Rectal smooth muscle tissue (tissue), 1 donor: ENCODE measurements at regions not wholly inside any gene's neighbourhood (a gene's known extent, or its start where the extent isn't known, plus 50 kb on each side); places are given as distances from the start of the nearest gene placed in this dataset.

ENCODE experiments used
- H3K27ac ChIP-seq: one replicate; pipeline ENCODE4 v1.7.0; 2013; ENCODE audit warnings: low read depth, low read length, inconsistent platforms
- H3K27me3 ChIP-seq: one replicate; pipeline ENCODE4 v1.7.0; 2013; ENCODE audit warnings: low read length; ENCODE audit not compliant: control insufficient read depth, insufficient read depth
- H3K36me3 ChIP-seq: one replicate; pipeline ENCODE4 v1.7.0; 2013; ENCODE audit warnings: low read length; ENCODE audit not compliant: control insufficient read depth, insufficient read depth
- H3K4me1 ChIP-seq: one replicate; pipeline ENCODE4 v1.7.0; 2013; ENCODE audit warnings: low read length; ENCODE audit not compliant: control insufficient read depth, insufficient read depth
- H3K4me3 ChIP-seq: one replicate; pipeline ENCODE4 v1.7.0; 2013; ENCODE audit warnings: low read length
- H3K9ac ChIP-seq: one replicate; pipeline ENCODE4 v1.7.0; 2013; ENCODE audit warnings: low read length

- H3K36me3 ChIP-seq = no peaks in the 10 kb centered on the region
- no peaks in the 10 kb centered on the region for H3K27me3 ChIP-seq
- no peaks in the 10 kb centered on the region for H3K4me1 ChIP-seq
- H3K27ac ChIP-seq = no peak overlapping the region
- no peak overlapping the region for H3K9ac ChIP-seq
- no peak overlapping the region for H3K4me3 ChIP-seq
Measured at GRCh38 chr4:125489952-125490690, 175.4 kb downstream of the FAT4 start.

DNA sequence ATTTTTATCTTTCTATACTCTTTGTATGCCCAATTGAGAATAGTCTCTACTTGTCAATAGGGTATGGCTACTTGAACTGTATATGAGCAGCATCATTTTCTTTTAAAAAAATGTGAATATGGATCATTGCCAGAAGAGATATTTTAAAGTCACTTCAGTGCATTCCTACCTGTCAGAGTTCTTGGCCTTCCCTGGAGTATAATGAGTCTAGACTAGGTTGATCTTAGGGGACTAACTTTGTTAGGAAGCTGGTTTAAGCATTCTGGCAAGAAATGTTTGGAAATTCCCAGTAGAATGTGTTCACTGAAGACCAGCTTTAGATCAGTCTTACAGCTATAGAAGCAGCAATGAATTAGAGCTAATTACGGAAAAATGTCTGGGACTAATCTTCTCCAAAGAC, 178.2 kb downstream of the FAT4 start:
- no peak overlapping the region for H3K4me3 ChIP-seq
- no peaks in the 10 kb centered on the region for H3K4me1 ChIP-seq
- H3K9ac ChIP-seq = no peak overlapping the region
- H3K27ac ChIP-seq = no peak overlapping the region
- no peaks in the 10 kb centered on the region for H3K27me3 ChIP-seq
- no peaks in the 10 kb centered on the region for H3K36me3 ChIP-seq

- Histone ChIP-seq H3K4me3 (no peak overlapping the region), H3K27ac (no peak overlapping the region), H3K9ac (no peak overlapping the region), H3K27me3 (no peaks in the 10 kb centered on the region), H3K36me3 (no peaks in the 10 kb centered on the region), H3K4me1 (no peaks in the 10 kb centered on the region)
Measured at GRCh38 chr4:125497861-125498260, 183.1 kb downstream of the FAT4 start.

DNA sequence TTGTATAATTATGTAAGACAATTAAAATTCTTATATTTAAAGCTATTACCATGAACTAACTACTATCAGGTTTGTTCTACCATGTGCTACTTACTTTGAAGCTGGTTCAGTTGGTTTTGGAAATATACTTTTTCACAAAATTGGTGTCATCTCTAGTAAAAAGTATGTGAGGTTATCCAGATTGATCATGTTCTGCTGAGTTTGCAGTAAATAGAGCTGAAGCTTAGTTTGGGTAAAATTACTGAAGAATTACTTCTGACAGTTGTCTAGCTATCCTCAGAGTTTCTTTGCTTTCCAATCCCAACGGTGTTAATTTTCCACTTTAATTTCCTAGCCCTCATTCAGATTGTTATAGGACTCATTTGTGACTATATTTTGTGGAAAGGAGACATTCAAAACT, 184.2 kb downstream of the FAT4 start:
- Histone ChIP-seq H3K9ac (no peak overlapping the region), H3K27me3 (no peaks in the 10 kb centered on the region), H3K4me3 (no peak overlapping the region), H3K4me1 (no peaks in the 10 kb centered on the region), H3K27ac (no peak overlapping the region), H3K36me3 (no peaks in the 10 kb centered on the region)

GRCh38 chr4:125501090-125501489, 186.3 kb downstream of the FAT4 start:
- no peaks in the 10 kb centered on the region for H3K27me3 ChIP-seq
- H3K36me3 ChIP-seq = no peaks in the 10 kb centered on the region
- H3K9ac ChIP-seq = no peak overlapping the region
- no peak overlapping the region for H3K27ac ChIP-seq
- no peaks in the 10 kb centered on the region for H3K4me1 ChIP-seq
- H3K4me3 ChIP-seq = no peak overlapping the region

- no peaks in the 10 kb centered on the region for H3K27me3 ChIP-seq
- no peaks in the 10 kb centered on the region for H3K36me3 ChIP-seq
- no peak overlapping the region for H3K27ac ChIP-seq
- no peak overlapping the region for H3K4me3 ChIP-seq
- no peaks in the 10 kb centered on the region for H3K4me1 ChIP-seq
- H3K9ac ChIP-seq = no peak overlapping the region
Measured at GRCh38 chr4:125501568-125501967, 186.8 kb downstream of the FAT4 start.

GRCh38 chr4:125505621-125506020, 190.9 kb downstream of the FAT4 start:
- Histone ChIP-seq H3K4me1 (no peaks in the 10 kb centered on the region), H3K36me3 (no peaks in the 10 kb centered on the region), H3K4me3 (no peak overlapping the region), H3K9ac (no peak overlapping the region), H3K27ac (no peak overlapping the region), H3K27me3 (no peaks in the 10 kb centered on the region)

DNA sequence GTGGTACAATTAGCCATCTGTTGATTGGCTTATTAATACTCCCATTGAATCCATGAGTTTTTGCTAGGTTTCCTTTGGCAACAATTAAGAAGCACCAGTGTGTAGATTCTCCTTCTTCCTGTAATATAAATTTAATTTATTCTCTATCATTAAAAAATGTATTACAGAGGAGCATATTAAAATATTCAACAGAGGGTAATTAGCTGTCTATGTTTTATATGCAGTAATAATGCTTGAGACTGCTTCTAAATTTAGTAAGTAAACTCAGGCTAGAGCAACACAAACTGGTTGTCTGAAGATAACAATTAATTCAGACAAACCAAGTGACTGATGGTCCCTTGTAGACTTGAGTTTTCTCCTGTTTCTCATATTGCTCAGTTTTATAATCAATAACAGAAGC, 192.4 kb downstream of the FAT4 start:
- Histone ChIP-seq H3K27me3 (no peaks in the 10 kb centered on the region), H3K36me3 (no peaks in the 10 kb centered on the region), H3K9ac (no peak overlapping the region), H3K4me1 (no peaks in the 10 kb centered on the region), H3K4me3 (no peak overlapping the region), H3K27ac (no peak overlapping the region)

DNA sequence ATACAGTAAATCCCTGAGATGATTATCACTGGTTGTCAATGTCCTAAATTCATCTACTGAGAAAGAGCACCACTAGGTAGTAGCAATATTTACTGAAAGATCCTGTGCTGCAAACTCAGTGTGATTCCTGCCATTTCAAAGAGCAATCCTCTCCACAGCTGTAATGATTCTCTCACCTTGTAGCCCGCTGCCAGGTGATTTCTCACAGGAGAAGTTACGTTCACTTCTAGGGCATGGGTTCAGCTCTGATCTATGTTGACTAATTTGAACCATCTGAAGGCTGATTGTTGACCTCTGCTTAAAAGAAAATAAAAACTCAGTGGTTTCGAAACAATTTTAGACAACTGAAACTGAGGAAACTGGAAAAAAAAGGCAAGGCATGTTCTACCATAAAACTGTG, 197.0 kb downstream of the FAT4 start:
- no peak overlapping the region for H3K27ac ChIP-seq

DNA sequence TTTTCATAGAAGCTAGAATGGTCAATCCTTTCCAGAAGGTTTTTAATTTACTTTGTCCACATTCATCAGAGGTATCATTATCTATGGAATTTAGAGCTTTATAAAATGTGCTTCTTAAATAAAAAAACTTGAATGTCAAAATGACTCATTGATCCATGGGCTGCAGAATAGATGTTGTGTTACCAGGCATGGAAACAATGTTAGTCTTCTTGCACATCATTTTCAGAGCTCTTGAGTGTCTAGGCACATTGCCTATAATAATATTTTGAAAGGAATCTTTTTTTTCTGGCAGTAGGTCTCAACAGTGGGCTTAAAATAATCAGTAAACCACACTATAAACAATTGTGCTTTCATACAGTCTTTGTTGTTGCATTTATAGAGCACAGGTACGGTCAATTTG, 200.3 kb downstream of the FAT4 start:
- Histone ChIP-seq H3K27me3 (no peaks in the 10 kb centered on the region), H3K9ac (no peak overlapping the region), H3K4me1 (no peaks in the 10 kb centered on the region), H3K36me3 (no peaks in the 10 kb centered on the region), H3K27ac (no peak overlapping the region), H3K4me3 (no peak overlapping the region)

More for the DNA sequence above, 197.0 kb downstream of the FAT4 start:
- no peaks in the 10 kb centered on the region for H3K27me3 ChIP-seq
- H3K4me1 ChIP-seq = no peaks in the 10 kb centered on the region
- H3K4me3 ChIP-seq = no peak overlapping the region
- no peaks in the 10 kb centered on the region for H3K36me3 ChIP-seq
- no peak overlapping the region for H3K9ac ChIP-seq

DNA sequence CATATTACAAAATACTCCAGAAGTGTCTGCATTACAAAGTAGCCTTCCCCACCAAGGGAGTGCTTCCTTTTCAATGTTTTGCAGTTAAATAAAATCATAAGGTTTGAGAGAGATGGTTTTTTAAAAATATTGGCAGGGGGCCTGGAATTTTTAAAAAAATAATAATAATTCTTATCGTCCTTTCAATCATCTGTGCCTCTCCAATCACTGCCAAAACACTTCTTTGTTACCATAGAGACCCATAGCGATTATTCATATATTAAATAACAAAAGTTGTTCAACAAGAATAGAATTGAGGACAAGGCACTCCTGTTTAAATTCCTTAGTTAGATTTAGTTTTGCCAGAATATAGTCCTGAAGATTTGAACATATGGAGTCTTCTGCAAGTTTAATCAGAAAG, 203.1 kb downstream of the FAT4 start:
- Histone ChIP-seq H3K4me1 (no peaks in the 10 kb centered on the region), H3K36me3 (no peaks in the 10 kb centered on the region), H3K27me3 (no peaks in the 10 kb centered on the region), H3K27ac (no peak overlapping the region), H3K4me3 (no peak overlapping the region), H3K9ac (no peak overlapping the region)

- Histone ChIP-seq H3K4me1 (no peaks in the 10 kb centered on the region), H3K9ac (no peak overlapping the region), H3K36me3 (no peaks in the 10 kb centered on the region), H3K4me3 (no peak overlapping the region), H3K27me3 (no peaks in the 10 kb centered on the region), H3K27ac (no peak overlapping the region)
Measured at GRCh38 chr4:125518281-125518680, 203.5 kb downstream of the FAT4 start.

DNA sequence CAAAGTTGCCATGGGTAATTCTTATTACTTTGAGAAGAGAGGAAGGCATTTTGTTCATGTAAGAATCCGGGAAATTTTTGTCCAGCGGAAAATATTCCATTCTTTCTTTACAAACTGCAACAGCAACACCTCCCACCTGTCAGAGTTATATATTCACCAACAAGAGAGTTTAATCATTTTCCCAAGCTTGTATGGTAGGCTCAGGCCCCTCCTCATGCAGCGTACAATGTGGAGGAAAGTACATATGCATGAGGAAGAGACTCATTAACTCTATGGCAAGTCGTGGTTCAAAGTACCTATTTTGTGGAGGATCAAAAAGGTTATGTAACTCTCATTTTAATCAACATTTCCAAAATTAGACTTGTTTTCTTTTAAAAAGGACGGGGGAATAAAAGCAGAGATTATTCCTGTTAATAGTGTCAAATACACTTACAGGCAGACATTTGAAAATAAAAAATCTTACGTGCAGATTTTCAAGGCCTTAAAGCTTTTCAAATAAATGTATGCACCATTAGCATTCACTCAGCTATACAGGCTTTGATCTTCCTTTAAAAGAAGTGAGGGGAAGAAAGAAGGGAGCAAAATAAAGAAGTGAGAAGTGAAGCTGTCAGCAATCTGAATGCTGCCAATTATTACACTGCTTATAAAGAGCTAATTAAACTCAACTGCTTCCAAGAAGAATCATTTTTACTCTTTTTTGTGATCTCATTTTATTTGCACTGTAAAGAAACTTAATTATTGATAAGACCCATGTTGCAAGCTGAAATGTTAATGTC, 204.8 kb downstream of the FAT4 start:
- Histone ChIP-seq H3K4me3 (no peak overlapping the region), H3K27me3 (no peaks in the 10 kb centered on the region), H3K36me3 (no peaks in the 10 kb centered on the region), H3K4me1 (no peaks in the 10 kb centered on the region), H3K27ac (no peak overlapping the region), H3K9ac (no peak overlapping the region)
